Neural progenitor cell (in vitro differentiated cells): ENCODE measurements at regions not wholly inside any gene's neighbourhood (a gene's known extent, or its start where the extent isn't known, plus 50 kb on each side); places are given as distances from the start of the nearest gene placed in this dataset.

ENCODE experiments used
- DNase-seq: peaks from one replicate; pipeline ENCODE4 v3.0.0-alpha.2; 2016; ENCODE audit warnings: low spot score
- H2AFZ ChIP-seq: fragments of 200-600 bp; sonication (generic); replicated peaks from 2 replicates; pipeline ENCODE4 v1.6.1; 2016; ENCODE audit warnings: antibody characterized with exemption
- H3F3A ChIP-seq: fragments of 200-600 bp; sonication (generic); 2 replicates; pipeline ENCODE4 v1.6.1; 2016; ENCODE audit warnings: antibody characterized with exemption, low read depth
- H3K27ac ChIP-seq: fragments of 200-600 bp; sonication (generic); 2 replicates; pipeline ENCODE4 v1.5.1; 2016; ENCODE audit warnings: mild to moderate bottlenecking
- H3K27me3 ChIP-seq: fragments of 200-600 bp; sonication (generic); 2 replicates; pipeline ENCODE4 v1.6.1; 2016; ENCODE audit warnings: mild to moderate bottlenecking, moderate library complexity
- H3K36me3 ChIP-seq: fragments of 200-600 bp; sonication (generic); 2 replicates; pipeline ENCODE4 v1.5.1; 2016
- H3K4me1 ChIP-seq: fragments of 200-600 bp; sonication (generic); 2 replicates; pipeline ENCODE4 v1.6.1; 2016; ENCODE audit warnings: mixed run types
- H3K4me2 ChIP-seq: fragments of 200-600 bp; sonication (generic); 2 replicates; pipeline ENCODE4 v1.6.1; 2016
- H3K4me3 ChIP-seq: fragments of 200-600 bp; sonication (generic); 2 replicates; pipeline ENCODE4 v1.5.1; 2016
- H3K79me2 ChIP-seq: fragments of 200-600 bp; sonication (generic); 2 replicates; pipeline ENCODE4 v1.6.1; 2016; ENCODE audit warnings: low read depth
- H3K9ac ChIP-seq: fragments of 200-600 bp; sonication (generic); 2 replicates; pipeline ENCODE4 v1.6.1; 2016
- H3K9me3 ChIP-seq: fragments of 200-600 bp; sonication (generic); 2 replicates; pipeline ENCODE4 v1.5.1; 2016; ENCODE audit warnings: low read depth
- H4K20me1 ChIP-seq: fragments of 200-600 bp; sonication (generic); 2 replicates; pipeline ENCODE4 v1.6.1; 2016; ENCODE audit warnings: low read depth
- H3K27ac Mint-ChIP-seq: 3 replicates; pipeline ENCODE4 v1.8.0; 2021; ENCODE audit warnings: mixed read lengths
- H3K27me3 Mint-ChIP-seq: 2 replicates; pipeline ENCODE4 v1.8.0; 2022; ENCODE audit warnings: low read depth, mild to moderate bottlenecking, inconsistent platforms, moderate library complexity, mixed read lengths; ENCODE audit not compliant: insufficient read depth
- H3K36me3 Mint-ChIP-seq: 3 replicates; pipeline ENCODE4 v1.8.0; 2021; ENCODE audit warnings: mixed read lengths
- H3K4me1 Mint-ChIP-seq: 3 replicates; pipeline ENCODE4 v1.8.0; 2021; ENCODE audit warnings: mixed read lengths
- H3K4me3 Mint-ChIP-seq: 3 replicates; pipeline ENCODE4 v1.8.0; 2021; ENCODE audit warnings: mild to moderate bottlenecking, moderate library complexity, mixed read lengths
- H3K9me3 Mint-ChIP-seq: 3 replicates; pipeline ENCODE4 v1.8.0; 2020; ENCODE audit warnings: mixed read lengths
- EZH2 ChIP-seq: fragments of 200-600 bp; sonication (generic); IDR thresholded peaks from 2 replicates; pipeline ENCODE4 v1.6.1; 2017; ENCODE audit warnings: antibody characterized with exemption, mild to moderate bottlenecking, moderate library complexity
- EZH2phosphoT487 ChIP-seq: fragments of 200-600 bp; sonication (generic); IDR thresholded peaks from 2 replicates; pipeline ENCODE4 v1.6.1; 2017; ENCODE audit warnings: antibody characterized with exemption
- TF ChIP-seq, protein P1 (sequence below): fragments of 200-600 bp; sonication (generic); IDR thresholded peaks from 2 replicates; pipeline ENCODE4 v1.5.1; 2017; ENCODE audit warnings: antibody characterized with exemption, mild to moderate bottlenecking

GRCh38 chr2:52467189-52467588 lies 1300.4 kb upstream of the CHAC2 start:
- no peaks in the 10 kb centered on the region for H3K79me2 ChIP-seq
- TF ChIP-seq EZH2phosphoT487 (no peak), EZH2 (no peak)
- TF ChIP-seq, protein P1, sequence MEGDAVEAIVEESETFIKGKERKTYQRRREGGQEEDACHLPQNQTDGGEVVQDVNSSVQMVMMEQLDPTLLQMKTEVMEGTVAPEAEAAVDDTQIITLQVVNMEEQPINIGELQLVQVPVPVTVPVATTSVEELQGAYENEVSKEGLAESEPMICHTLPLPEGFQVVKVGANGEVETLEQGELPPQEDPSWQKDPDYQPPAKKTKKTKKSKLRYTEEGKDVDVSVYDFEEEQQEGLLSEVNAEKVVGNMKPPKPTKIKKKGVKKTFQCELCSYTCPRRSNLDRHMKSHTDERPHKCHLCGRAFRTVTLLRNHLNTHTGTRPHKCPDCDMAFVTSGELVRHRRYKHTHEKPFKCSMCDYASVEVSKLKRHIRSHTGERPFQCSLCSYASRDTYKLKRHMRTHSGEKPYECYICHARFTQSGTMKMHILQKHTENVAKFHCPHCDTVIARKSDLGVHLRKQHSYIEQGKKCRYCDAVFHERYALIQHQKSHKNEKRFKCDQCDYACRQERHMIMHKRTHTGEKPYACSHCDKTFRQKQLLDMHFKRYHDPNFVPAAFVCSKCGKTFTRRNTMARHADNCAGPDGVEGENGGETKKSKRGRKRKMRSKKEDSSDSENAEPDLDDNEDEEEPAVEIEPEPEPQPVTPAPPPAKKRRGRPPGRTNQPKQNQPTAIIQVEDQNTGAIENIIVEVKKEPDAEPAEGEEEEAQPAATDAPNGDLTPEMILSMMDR: no peak
- H3K4me1 ChIP-seq: no peaks in the 10 kb centered on the region
- H3K4me3 ChIP-seq: no peak overlapping the region
- no peaks in the 10 kb centered on the region for H3F3A ChIP-seq
- H3K9ac ChIP-seq: no peak overlapping the region
- Mint-ChIP-seq H3K36me3 (no peaks in the 10 kb centered on the region), H3K4me1 (peaks cover 9% of the 10 kb centered on the region), H3K27me3 (no peaks in the 10 kb centered on the region), H3K9me3 (no peaks in the 10 kb centered on the region), H3K4me3 (no peak overlapping the region), H3K27ac (no peak overlapping the region)
- peak; percentile 6 for DNase-seq
- H3K9me3 ChIP-seq: no peaks in the 10 kb centered on the region
- H2AFZ ChIP-seq: peak overlapping the region; percentile 91
- H4K20me1 ChIP-seq: no peaks in the 10 kb centered on the region
- H3K27ac ChIP-seq: no peak overlapping the region
- H3K4me2 ChIP-seq: no peak overlapping the region
- H3K36me3 ChIP-seq: no peaks in the 10 kb centered on the region
- H3K27me3 ChIP-seq: no peaks in the 10 kb centered on the region

- Histone ChIP-seq H3K27ac (no peak overlapping the region), H3F3A (no peaks in the 10 kb centered on the region), H4K20me1 (no peaks in the 10 kb centered on the region), H3K9me3 (no peaks in the 10 kb centered on the region), H3K27me3 (no peaks in the 10 kb centered on the region), H3K79me2 (no peaks in the 10 kb centered on the region), H3K9ac (no peak overlapping the region), H3K36me3 (no peaks in the 10 kb centered on the region), H2AFZ (no peak overlapping the region), H3K4me3 (no peak overlapping the region), H3K4me1 (no peaks in the 10 kb centered on the region), H3K4me2 (no peak overlapping the region)
- Mint-ChIP-seq H3K4me1 (peaks cover 8% of the 10 kb centered on the region), H3K4me3 (no peak overlapping the region), H3K27me3 (no peaks in the 10 kb centered on the region), H3K9me3 (no peaks in the 10 kb centered on the region), H3K27ac (no peak overlapping the region), H3K36me3 (no peaks in the 10 kb centered on the region)
- TF ChIP-seq EZH2phosphoT487 (no peak), EZH2 (no peak)
- TF ChIP-seq, protein P1: no peak
- no peak for DNase-seq
Observed at GRCh38 chr2:52465287-52465686, 1302.3 kb upstream of the CHAC2 start.

DNA sequence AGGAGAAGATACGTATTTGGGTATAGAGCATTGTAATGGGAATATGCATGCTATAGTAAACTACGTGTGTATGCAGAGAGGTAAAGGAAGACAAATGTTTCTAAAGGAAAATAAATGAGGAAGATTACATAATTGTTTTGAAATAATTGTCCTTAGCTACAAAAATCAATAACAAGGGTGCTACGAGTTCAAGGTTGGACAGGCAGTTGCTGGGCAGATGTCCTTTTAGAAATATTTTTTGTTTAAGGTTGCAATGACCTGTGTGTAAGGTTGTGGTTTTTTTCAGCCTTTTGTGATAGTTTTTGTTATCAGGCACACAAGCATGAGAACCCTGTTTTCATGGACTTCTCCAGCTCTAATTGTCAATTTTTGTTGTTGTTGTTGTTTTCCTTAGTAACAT lies 1304.1 kb upstream of the CHAC2 start:
- H3K4me3 Mint-ChIP-seq: no peak overlapping the region
- TF ChIP-seq EZH2 (no peak), EZH2phosphoT487 (no peak)
- TF ChIP-seq, protein P1: no peak
- no peak overlapping the region for H3K27ac Mint-ChIP-seq
- no peaks in the 10 kb centered on the region for H3K27me3 Mint-ChIP-seq
- H3K79me2 ChIP-seq: no peaks in the 10 kb centered on the region
- H4K20me1 ChIP-seq: no peaks in the 10 kb centered on the region
- no peaks in the 10 kb centered on the region for H3K9me3 Mint-ChIP-seq
- no peaks in the 10 kb centered on the region for H3K36me3 Mint-ChIP-seq
- H3K9me3 ChIP-seq: no peaks in the 10 kb centered on the region
- no peak overlapping the region for H3K27ac ChIP-seq
- H3F3A ChIP-seq: no peaks in the 10 kb centered on the region
- peaks cover 7% of the 10 kb centered on the region for H3K4me1 Mint-ChIP-seq
- no peaks in the 10 kb centered on the region for H3K27me3 ChIP-seq
- H3K36me3 ChIP-seq: no peaks in the 10 kb centered on the region
- no peak overlapping the region for H2AFZ ChIP-seq
- no peak overlapping the region for H3K4me3 ChIP-seq
- no peak overlapping the region for H3K9ac ChIP-seq
- no peaks in the 10 kb centered on the region for H3K4me1 ChIP-seq
- H3K4me2 ChIP-seq: no peak overlapping the region
- no peak for DNase-seq
